Osteoblast (primary cell): ENCODE measurements at regions not wholly inside any gene's neighbourhood (a gene's known extent, or its start where the extent isn't known, plus 50 kb on each side); places are given as distances from the start of the nearest gene placed in this dataset.

Source experiments
- DNase-seq: peaks from one replicate; pipeline ENCODE4 v3.0.0; 2011; ENCODE audit warnings: low spot score, mixed read lengths; ENCODE audit not compliant: insufficient read length; ENCODE audit errors: missing footprints
- H2AFZ ChIP-seq: 2 replicates; pipeline ENCODE4 v1.6.0; 2011; ENCODE audit warnings: mild to moderate bottlenecking, low read length
- H3K27ac ChIP-seq: 2 replicates; pipeline ENCODE4 v1.5.1; 2011; ENCODE audit warnings: mild to moderate bottlenecking, low read depth, low read length, moderate library complexity
- H3K27me3 ChIP-seq: 2 replicates; pipeline ENCODE4 v1.6.0; 2012; ENCODE audit warnings: mild to moderate bottlenecking, control low read depth, inconsistent platforms, low read length, moderate library complexity; ENCODE audit not compliant: insufficient read depth
- H3K36me3 ChIP-seq: 2 replicates; pipeline ENCODE4 v1.5.1; 2011; ENCODE audit warnings: mild to moderate bottlenecking, low read length, control low read depth, moderate library complexity; ENCODE audit not compliant: insufficient read depth
- H3K4me1 ChIP-seq: 2 replicates; pipeline ENCODE4 v1.5.1; 2011; ENCODE audit warnings: mild to moderate bottlenecking, low read length, control low read depth, moderate library complexity; ENCODE audit not compliant: insufficient read depth
- H3K4me2 ChIP-seq: 2 replicates; pipeline ENCODE4 v1.6.0; 2011; ENCODE audit warnings: mild to moderate bottlenecking, low read length; ENCODE audit not compliant: insufficient read depth
- H3K4me3 ChIP-seq: fragments of 200-600 bp; sonication (generic); 3 replicates; pipeline ENCODE4 v1.5.1; 2012; ENCODE audit warnings: mild to moderate bottlenecking, low read length, inconsistent platforms; ENCODE audit not compliant: insufficient read depth
- H3K79me2 ChIP-seq: 2 replicates; pipeline ENCODE4 v1.6.0; 2012; ENCODE audit warnings: mild to moderate bottlenecking, low read length, control low read depth, inconsistent platforms; ENCODE audit not compliant: insufficient read depth
- H3K9me3 ChIP-seq: 2 replicates; pipeline ENCODE4 v1.5.1; 2011; ENCODE audit warnings: low read depth, low read length, control low read depth
- H4K20me1 ChIP-seq: 2 replicates; pipeline ENCODE4 v1.6.0; 2012; ENCODE audit warnings: mild to moderate bottlenecking, low read length, control low read depth; ENCODE audit not compliant: insufficient read depth
- CTCF ChIP-seq: IDR thresholded peaks from 2 replicates; pipeline ENCODE4 v1.5.1; 2011; ENCODE audit warnings: mild to moderate bottlenecking, low read depth, low read length, moderate library complexity; ENCODE audit errors: extremely low read depth

DNA sequence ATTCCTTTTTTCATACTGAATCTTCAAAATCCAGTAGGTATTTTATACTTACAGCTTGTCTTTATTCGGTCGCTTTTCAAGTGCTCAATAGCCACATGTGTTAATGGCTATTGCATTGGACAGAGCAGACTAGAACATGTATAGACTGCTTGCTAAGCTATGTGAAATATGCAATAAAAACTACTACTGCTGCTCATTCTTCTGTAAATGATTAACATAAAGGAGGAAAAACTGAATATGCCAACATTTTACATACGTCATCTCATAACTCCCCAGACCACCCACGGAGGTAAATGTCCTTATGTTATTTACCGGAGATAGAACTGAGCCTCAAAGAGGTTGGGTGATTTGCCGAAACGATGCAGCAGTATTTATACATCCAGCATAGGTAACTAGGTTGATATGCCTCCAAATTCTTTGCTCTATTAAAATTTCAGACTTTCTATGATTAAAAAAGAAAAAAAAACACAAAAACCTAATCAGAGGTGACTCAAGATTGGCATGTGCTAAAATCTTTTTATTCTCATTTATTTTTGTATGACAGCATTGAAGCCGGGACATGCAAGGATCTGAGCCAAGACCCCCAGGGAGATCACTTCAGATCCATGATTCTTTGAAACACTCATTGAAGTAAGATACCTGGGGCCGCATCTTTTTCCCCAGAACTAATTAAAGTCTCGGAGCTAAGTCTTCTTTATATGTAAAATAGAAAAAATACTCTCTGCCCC is 78.5 kb upstream of the OR5AK2 start:
- no peak for DNase-seq

GRCh38 chr11:56909563-56909962 is 79.2 kb upstream of the OR5AK2 start:
- TF ChIP-seq CTCF: no peak
- H3K9me3 ChIP-seq: no peaks in the 10 kb centered on the region
- no peak overlapping the region for H2AFZ ChIP-seq

More for the DNA sequence above, 78.5 kb upstream of the OR5AK2 start:
- Histone ChIP-seq H2AFZ (no peak overlapping the region), H3K4me3 (no peak overlapping the region), H3K27me3 (no peaks in the 10 kb centered on the region), H3K27ac (no peak overlapping the region), H3K36me3 (no peaks in the 10 kb centered on the region), H4K20me1 (no peaks in the 10 kb centered on the region), H3K4me2 (no peak overlapping the region), H3K4me1 (no peaks in the 10 kb centered on the region), H3K79me2 (no peaks in the 10 kb centered on the region), H3K9me3 (no peaks in the 10 kb centered on the region)
- no peak for TF ChIP-seq CTCF

GRCh38 chr11:56909080-56909479 is 79.6 kb upstream of the OR5AK2 start:
- no peak overlapping the region for H2AFZ ChIP-seq
- no peaks in the 10 kb centered on the region for H3K79me2 ChIP-seq
- no peaks in the 10 kb centered on the region for H3K4me1 ChIP-seq
- no peaks in the 10 kb centered on the region for H4K20me1 ChIP-seq
- no peak for DNase-seq
- no peak for TF ChIP-seq CTCF
- no peaks in the 10 kb centered on the region for H3K27me3 ChIP-seq
- no peak overlapping the region for H3K27ac ChIP-seq
- H3K4me2 ChIP-seq: no peak overlapping the region
- no peaks in the 10 kb centered on the region for H3K9me3 ChIP-seq
- H3K4me3 ChIP-seq: no peak overlapping the region
- no peaks in the 10 kb centered on the region for H3K36me3 ChIP-seq

More at GRCh38 chr11:56909563-56909962, 79.2 kb upstream of the OR5AK2 start:
- Histone ChIP-seq H3K4me2 (no peak overlapping the region), H3K36me3 (no peaks in the 10 kb centered on the region), H3K4me1 (no peaks in the 10 kb centered on the region), H4K20me1 (no peaks in the 10 kb centered on the region), H3K79me2 (no peaks in the 10 kb centered on the region), H3K27ac (no peak overlapping the region), H3K4me3 (no peak overlapping the region), H3K27me3 (no peaks in the 10 kb centered on the region)
- no peak for DNase-seq

DNA sequence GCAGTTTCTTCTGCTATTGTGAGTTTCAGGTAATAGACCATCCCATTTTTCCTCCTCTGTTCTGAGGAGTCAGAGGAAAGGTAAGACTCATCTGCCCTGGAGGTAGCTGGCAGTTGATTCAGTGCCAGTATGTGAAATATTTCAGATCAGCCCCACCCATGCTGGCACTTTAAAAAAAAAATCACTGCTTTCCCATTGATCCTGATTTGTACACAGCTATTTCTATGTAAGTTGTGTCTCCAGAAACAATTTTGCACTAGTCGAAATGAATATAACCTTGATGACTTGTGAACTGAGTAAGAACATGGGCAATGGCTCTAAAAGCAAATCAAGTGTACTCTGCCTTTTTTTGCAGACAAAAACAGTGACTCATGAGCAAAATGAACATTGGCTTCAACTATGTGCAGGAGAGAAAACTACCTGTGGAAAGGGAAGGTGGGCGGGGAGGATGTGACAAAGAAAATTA is 82.0 kb upstream of the OR5AK2 start:
- DNase-seq: no peak
- H3K27me3 ChIP-seq: no peaks in the 10 kb centered on the region

More for the DNA sequence above, 82.0 kb upstream of the OR5AK2 start:
- Histone ChIP-seq H3K79me2 (no peaks in the 10 kb centered on the region), H3K4me3 (no peak overlapping the region), H4K20me1 (no peaks in the 10 kb centered on the region), H3K27ac (no peak overlapping the region), H2AFZ (no peak overlapping the region), H3K4me1 (no peaks in the 10 kb centered on the region), H3K36me3 (no peaks in the 10 kb centered on the region), H3K9me3 (no peaks in the 10 kb centered on the region), H3K4me2 (no peak overlapping the region)
- TF ChIP-seq CTCF: no peak
